OCI-LY3 (cell line): ENCODE measurements at regions not wholly inside any gene's neighbourhood (a gene's known extent, or its start where the extent isn't known, plus 50 kb on each side); places are given as distances from the start of the nearest gene placed in this dataset.

Experiments used
- EZH2phosphoT487 ChIP-seq: fragments of 200-600 bp; shearing (Covaris generic); IDR thresholded peaks from 2 replicates; pipeline ENCODE4 v1.6.1; 2018; ENCODE audit warnings: antibody characterized with exemption, mixed run types, low read depth
- TF ChIP-seq, protein P1 (sequence below): fragments of 200-600, 300-600 bp; sonication (generic); IDR thresholded peaks from 2 replicates; pipeline ENCODE4 v1.5.1; 2014; ENCODE audit warnings: antibody characterized with exemption, low read length, low read depth

DNA sequence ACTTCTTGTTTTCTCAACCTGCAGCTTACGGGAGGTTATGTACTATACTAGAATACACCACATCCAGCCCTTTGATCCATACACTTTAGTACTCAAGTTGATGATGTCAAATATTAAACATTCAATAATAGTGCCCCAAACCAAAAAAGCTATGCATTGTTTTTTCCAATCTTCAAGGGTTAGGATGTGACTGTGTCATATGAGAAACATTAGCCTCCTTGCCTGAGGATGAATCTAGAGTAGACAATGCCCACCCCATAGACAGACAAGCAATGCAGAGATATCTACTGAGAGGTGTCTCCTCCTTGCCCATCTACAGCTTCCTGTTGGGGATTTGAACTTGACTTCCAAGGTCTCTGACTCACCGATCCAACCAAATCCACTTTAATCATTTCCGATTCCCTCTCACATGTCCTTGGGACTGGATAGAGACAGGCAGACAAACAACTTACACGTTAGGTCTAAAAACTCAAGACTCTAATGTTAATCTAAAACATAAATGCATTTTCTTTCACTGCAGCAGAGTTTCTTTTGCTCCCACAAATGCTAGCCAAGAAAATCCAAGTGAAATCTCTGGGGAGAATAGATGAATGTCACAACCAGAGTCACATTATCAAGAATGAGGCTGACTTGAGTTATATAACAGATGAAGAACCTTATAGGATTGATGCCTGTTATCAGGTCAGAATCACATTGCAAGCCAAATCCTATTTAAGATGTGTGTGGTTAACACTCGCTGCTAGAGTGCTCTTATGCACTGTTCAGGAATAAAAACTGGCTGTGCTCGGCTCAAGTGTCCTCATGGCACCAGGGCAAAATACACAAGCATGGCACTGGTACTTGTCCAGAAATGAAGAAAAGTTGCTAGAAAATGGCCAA, 75.5 kb upstream of the TNFAIP3 start:
- TF ChIP-seq, protein P1, sequence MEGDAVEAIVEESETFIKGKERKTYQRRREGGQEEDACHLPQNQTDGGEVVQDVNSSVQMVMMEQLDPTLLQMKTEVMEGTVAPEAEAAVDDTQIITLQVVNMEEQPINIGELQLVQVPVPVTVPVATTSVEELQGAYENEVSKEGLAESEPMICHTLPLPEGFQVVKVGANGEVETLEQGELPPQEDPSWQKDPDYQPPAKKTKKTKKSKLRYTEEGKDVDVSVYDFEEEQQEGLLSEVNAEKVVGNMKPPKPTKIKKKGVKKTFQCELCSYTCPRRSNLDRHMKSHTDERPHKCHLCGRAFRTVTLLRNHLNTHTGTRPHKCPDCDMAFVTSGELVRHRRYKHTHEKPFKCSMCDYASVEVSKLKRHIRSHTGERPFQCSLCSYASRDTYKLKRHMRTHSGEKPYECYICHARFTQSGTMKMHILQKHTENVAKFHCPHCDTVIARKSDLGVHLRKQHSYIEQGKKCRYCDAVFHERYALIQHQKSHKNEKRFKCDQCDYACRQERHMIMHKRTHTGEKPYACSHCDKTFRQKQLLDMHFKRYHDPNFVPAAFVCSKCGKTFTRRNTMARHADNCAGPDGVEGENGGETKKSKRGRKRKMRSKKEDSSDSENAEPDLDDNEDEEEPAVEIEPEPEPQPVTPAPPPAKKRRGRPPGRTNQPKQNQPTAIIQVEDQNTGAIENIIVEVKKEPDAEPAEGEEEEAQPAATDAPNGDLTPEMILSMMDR, result no peak
- no peak for TF ChIP-seq EZH2phosphoT487
